ENCODE measurements at regions not wholly inside any gene's neighbourhood (a gene's known extent, or its start where the extent isn't known, plus 50 kb on each side); places are given as distances from the start of the nearest gene placed in this dataset.

GRCh38 chr16:6560306-6561100 lies 772.1 kb upstream of the RBFOX1 start:
- no peak for DNase-seq
- H3K27ac ChIP-seq = no peak overlapping the region
- H3K4me1 ChIP-seq = no peaks in the 10 kb centered on the region
- TF ChIP-seq CTCF (IDR thresholded peaks at IDR 0.05) (no peak), POLR2A (IDR thresholded peaks at IDR 0.05) (no peak)
- intact Hi-C loops (cut with DNase I) = no loop called here
- ATAC-seq = no peak
- no peaks in the 10 kb centered on the region for H3K27me3 ChIP-seq
- WGBS, 2 donors = 48 to 61% methylated on average over 4 of the region's 4 CpGs
- H3K36me3 ChIP-seq (replicated peaks in 1 of 2; ENCODE audit: insufficient read depth in 1 of 2, low read depth in 2 of 2) = no peaks in the 10 kb centered on the region
- H3K4me3 ChIP-seq = no peak overlapping the region
- no peaks in the 10 kb centered on the region for H3K9me3 ChIP-seq

GRCh38 chr16:6558661-6559060 lies 774.0 kb upstream of the RBFOX1 start:
- intact Hi-C loops (cut with DNase I) = no loop called here
- no peak for ATAC-seq
- no peaks in the 10 kb centered on the region for H3K27me3 ChIP-seq
- 24 to 30% methylated on average over 7 of the region's 7 CpGs for WGBS, 2 donors
- TF ChIP-seq POLR2A (IDR thresholded peaks at IDR 0.05) (no peak), CTCF (IDR thresholded peaks at IDR 0.05) (no peak)
- no peaks in the 10 kb centered on the region for H3K4me1 ChIP-seq
- no peak overlapping the region for H3K4me3 ChIP-seq
- no peaks in the 10 kb centered on the region for H3K9me3 ChIP-seq
- no peak overlapping the region for H3K27ac ChIP-seq
- no peaks in the 10 kb centered on the region for H3K36me3 ChIP-seq (replicated peaks in 1 of 2; ENCODE audit: insufficient read depth in 1 of 2, low read depth in 2 of 2)
- DNase-seq = no peak

GRCh38 chr16:6558126-6558525 lies 774.5 kb upstream of the RBFOX1 start:
- WGBS, 2 donors = 21 to 25% methylated on average over 8 of the region's 8 CpGs
- DNase-seq (no peak), ATAC-seq (no peak)
- H3K27ac ChIP-seq = no peak overlapping the region
- no peak for TF ChIP-seq CTCF (IDR thresholded peaks at IDR 0.05)
- TF ChIP-seq POLR2A (IDR thresholded peaks at IDR 0.05) = no peak
- no peaks in the 10 kb centered on the region for H3K27me3 ChIP-seq
- no peaks in the 10 kb centered on the region for H3K36me3 ChIP-seq (replicated peaks in 1 of 2; ENCODE audit: insufficient read depth in 1 of 2, low read depth in 2 of 2)
- no peaks in the 10 kb centered on the region for H3K9me3 ChIP-seq
- no peaks in the 10 kb centered on the region for H3K4me1 ChIP-seq
- H3K4me3 ChIP-seq = no peak overlapping the region
- intact Hi-C loops (cut with DNase I) = no loop called here

- DNase-seq (no peak), ATAC-seq (no peak)
- no peak overlapping the region for H3K4me3 ChIP-seq
- H3K36me3 ChIP-seq (replicated peaks in 1 of 2; ENCODE audit: insufficient read depth in 1 of 2, low read depth in 2 of 2) = no peaks in the 10 kb centered on the region
- H3K27ac ChIP-seq = no peak overlapping the region
- WGBS, 2 donors = 52 to 58% methylated on average over 11 of the region's 11 CpGs
- H3K27me3 ChIP-seq = no peaks in the 10 kb centered on the region
- intact Hi-C loops (cut with DNase I) = no loop called here
- H3K9me3 ChIP-seq = no peaks in the 10 kb centered on the region
- TF ChIP-seq CTCF (IDR thresholded peaks at IDR 0.05) (no peak), POLR2A (IDR thresholded peaks at IDR 0.05) (no peak)
- no peaks in the 10 kb centered on the region for H3K4me1 ChIP-seq
These were observed 775.2 kb upstream of the RBFOX1 start for GRCh38 chr16:6557353-6558023.
